Lower leg skin (tissue), 3 donors: ENCODE measurements at regions not wholly inside any gene's neighbourhood (a gene's known extent, or its start where the extent isn't known, plus 50 kb on each side); places are given as distances from the start of the nearest gene placed in this dataset.

Experiments
- CTCF ChIP-seq, 3 donors: fragments of 450-650 bp; IDR thresholded peaks; one replicate each; pipeline ENCODE4 v1.5.1; 2016; ENCODE audit warnings: antibody characterized with exemption in 3 of 3, mild to moderate bottlenecking in 3 of 3, moderate library complexity in 2 of 3
- POLR2A ChIP-seq, 2 donors: fragments of 450-650 bp; IDR thresholded peaks; one replicate each; pipeline ENCODE4 v1.6.1; 2016 to 2017; ENCODE audit warnings: antibody characterized with exemption in 2 of 2, mild to moderate bottlenecking in 1 of 2, moderate library complexity in 1 of 2

DNA sequence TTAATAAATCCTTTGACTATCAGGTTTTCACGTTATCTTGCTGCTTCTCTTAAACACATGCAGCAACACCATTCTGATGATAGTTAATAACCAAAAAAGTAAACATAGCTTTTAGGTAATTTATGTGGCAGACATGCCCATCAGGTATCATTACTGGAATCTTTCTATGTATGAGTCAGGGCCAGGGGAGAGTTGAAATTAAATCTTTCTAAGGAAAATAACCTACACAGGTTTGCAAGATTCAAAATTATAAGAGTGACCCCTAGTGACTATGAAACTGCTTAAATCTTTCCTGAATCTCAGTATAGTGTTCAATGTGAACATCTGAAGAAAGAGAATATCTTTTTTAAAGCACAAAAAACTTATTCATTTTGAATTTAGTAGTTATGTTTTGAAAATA, 666.6 kb downstream of the CDH11 start:
- no peak for TF ChIP-seq CTCF (IDR thresholded peaks at IDR 0.05)
- no peak for TF ChIP-seq POLR2A (IDR thresholded peaks at IDR 0.05)
